Adrenal gland (tissue), 9 donors: ENCODE measurements at regions not wholly inside any gene's neighbourhood (a gene's known extent, or its start where the extent isn't known, plus 50 kb on each side); places are given as distances from the start of the nearest gene placed in this dataset.

Experiments
- DNase-seq, 7 donors: peaks; one replicate each; pipeline ENCODE4 v3.0.0-alpha.2; 2019 to 2020
- H3K27ac ChIP-seq, 5 donors: fragments of 200-600 bp; sonication (generic) in 4 of 5; 1 replicate in 3 of 5; 2 replicates in 2 of 5; pipeline versions ENCODE4 v1.5.1 to v1.8.0; 2016 to 2020; ENCODE audit warnings: mild to moderate bottlenecking in 1 of 5
- H3K27me3 ChIP-seq: fragments of 200-600 bp; 2 replicates; pipeline ENCODE4 v1.8.0; 2021
- H3K36me3 ChIP-seq, 2 donors: fragments of 200-600 bp; replicated peaks in 1 of 2; 1 replicate in 1 of 2; 2 replicates in 1 of 2; pipeline versions ENCODE4 v1.5.1 to v1.8.0; 2018 to 2022
- H3K4me1 ChIP-seq, 2 donors: fragments of 200-600 bp; replicated peaks in 1 of 2; 1 replicate in 1 of 2; 2 replicates in 1 of 2; pipeline versions ENCODE4 v1.5.1 to v1.8.0; 2018 to 2021
- H3K4me3 ChIP-seq, 4 donors: fragments of 200-600 bp; sonication (generic) in 3 of 4; one replicate each; pipeline ENCODE4 v1.5.1; 2016 to 2018
- H3K9me3 ChIP-seq, 3 donors: fragments of 200-600 bp; sonication (generic) in 1 of 3; replicated peaks in 1 of 3; 1 replicate in 2 of 3; 2 replicates in 1 of 3; pipeline versions ENCODE4 v1.5.1 to v1.8.0; 2016 to 2021
- CTCF ChIP-seq, 6 experiments: fragments of 450-650 bp in 4 of 6; fragments of 200-600 bp in 2 of 6; sonication (generic) in 1 of 6; IDR thresholded peaks; 1 replicate in 5 of 6; 2 replicates in 1 of 6; pipeline versions ENCODE4 v1.5.1 to v1.8.0; 2016 to 2021; ENCODE audit warnings: antibody characterized with exemption in 6 of 6, mild to moderate bottlenecking in 2 of 6, moderate library complexity in 1 of 6
- POLR2A ChIP-seq, 2 donors: fragments of 450-650 bp; IDR thresholded peaks; one replicate each; pipeline ENCODE4 v1.6.1; 2017; ENCODE audit warnings: antibody characterized with exemption in 2 of 2, mild to moderate bottlenecking in 2 of 2, moderate library complexity in 1 of 2
- WGBS, 4 donors: extraction: QIAGEN DNeasy Blood & Tissue Kit in 2 of 4; methylation state at CpG; one replicate each; pipeline versions ENCODE4 v1.1.5 to v1.1.7; 2013 to 2017; 5-methylcytosine and 5-hydroxymethylcytosine counted together
- intact Hi-C, 2 donors: fragments of 100-400 bp; cut with DNase I; formaldehyde crosslinking; loops; one replicate each; pipeline versions ENCODE4 v1.14.1 to v1.15.0; 2022 to 2023
- donor health status: healthy with polysubstance abuse.
- donor health status: Bipolar disorder and iron deficiency.
- donor health status: DM: yes; HTN: yes; CAD: no.
- donor health status: DM: no; HTN: no; CAD: no.
- donor health status: DM: no; HTN: no; CAD: no.

- no peak for TF ChIP-seq POLR2A (IDR thresholded peaks at IDR 0.05)
- no peak for TF ChIP-seq CTCF (IDR thresholded peaks at IDR 0.05)
- WGBS, 4 donors = 37 to 69% (median 54%) methylated on average over 1 of the region's 1 CpG
- no peaks in the 10 kb centered on the region for H3K27me3 ChIP-seq
- H3K4me3 ChIP-seq = no peak overlapping the region
- no peak overlapping the region for H3K27ac ChIP-seq
- H3K4me1 ChIP-seq = peaks cover 0 to 3% of the 10 kb centered on the region in 2 donors
- H3K36me3 ChIP-seq = no peaks in the 10 kb centered on the region
- DNase-seq = no peak
- intact Hi-C loops = no loop called here
- H3K9me3 ChIP-seq = no peaks in the 10 kb centered on the region
Observed at GRCh38 chr5:13186177-13186576, 758.3 kb downstream of the DNAH5 start.

- WGBS, 4 donors = 72 to 79% (median 78%) methylated on average over 5 of the region's 5 CpGs
- intact Hi-C loops = no loop called here
Observed at GRCh38 chr5:13179407-13180087, 764.9 kb downstream of the DNAH5 start.

GRCh38 chr5:13143630-13144029 lies 800.9 kb downstream of the DNAH5 start:
- TF ChIP-seq POLR2A (IDR thresholded peaks at IDR 0.05) = no peak
- no peak for TF ChIP-seq CTCF (IDR thresholded peaks at IDR 0.05)
- H3K27me3 ChIP-seq = no peaks in the 10 kb centered on the region
- DNase-seq = no peak
- H3K4me3 ChIP-seq = no peak overlapping the region
- no peaks in the 10 kb centered on the region for H3K4me1 ChIP-seq
- H3K27ac ChIP-seq = no peak overlapping the region
- WGBS, 4 donors = 59 to 80% (median 78%) methylated on average over 1 of the region's 1 CpG
- intact Hi-C loops = no loop called here
- no peaks in the 10 kb centered on the region for H3K36me3 ChIP-seq
- no peaks in the 10 kb centered on the region for H3K9me3 ChIP-seq

More at GRCh38 chr5:13179407-13180087, 764.9 kb downstream of the DNAH5 start:
- Histone ChIP-seq H3K4me1 (no peaks in the 10 kb centered on the region), H3K4me3 (no peak overlapping the region), H3K27me3 (no peaks in the 10 kb centered on the region), H3K27ac (no peak overlapping the region), H3K9me3 (no peaks in the 10 kb centered on the region), H3K36me3 (no peaks in the 10 kb centered on the region)
- TF ChIP-seq POLR2A (IDR thresholded peaks at IDR 0.05) (no peak), CTCF (IDR thresholded peaks at IDR 0.05) (no peak)
- no peak for DNase-seq

GRCh38 chr5:13143214-13143613 lies 801.3 kb downstream of the DNAH5 start:
- no peaks in the 10 kb centered on the region for H3K27me3 ChIP-seq
- DNase-seq = no peak
- no peaks in the 10 kb centered on the region for H3K36me3 ChIP-seq
- H3K9me3 ChIP-seq = no peaks in the 10 kb centered on the region
- H3K27ac ChIP-seq = no peak overlapping the region
- H3K4me3 ChIP-seq = no peak overlapping the region
- intact Hi-C loops = no loop called here
- TF ChIP-seq POLR2A (IDR thresholded peaks at IDR 0.05) (no peak), CTCF (IDR thresholded peaks at IDR 0.05) (no peak)
- H3K4me1 ChIP-seq = no peaks in the 10 kb centered on the region
